Ramos (cell line): ENCODE measurements at regions not wholly inside any gene's neighbourhood (a gene's known extent, or its start where the extent isn't known, plus 50 kb on each side); places are given as distances from the start of the nearest gene placed in this dataset.

ENCODE experiments used
- in situ Hi-C: fragments of 300-500 bp; cut with MboI; formaldehyde crosslinking; loops from one replicate; pipeline ENCODE4 v1.14.3; 2022; ENCODE audit warnings: low sequenced_read_pairs; ENCODE audit not compliant: unreplicated experiment

- in situ Hi-C loops = no loop called here
Measured at GRCh38 chr14:51307551-51307950, 67.5 kb downstream of the TMX1 start.

GRCh38 chr14:51308866-51309265, 68.8 kb downstream of the TMX1 start:
- in situ Hi-C loops = no loop called here

GRCh38 chr14:51310505-51310944, 70.5 kb downstream of the TMX1 start:
- in situ Hi-C loops = no loop called here

- in situ Hi-C loops = no loop called here
Measured at GRCh38 chr14:51314321-51315015, 74.4 kb downstream of the TMX1 start.

- in situ Hi-C loops = no loop called here
Measured at GRCh38 chr14:51317373-51317772, 77.3 kb downstream of the TMX1 start.

GRCh38 chr14:51318813-51319597, 79.0 kb downstream of the TMX1 start:
- in situ Hi-C loops = no loop called here

GRCh38 chr14:51321036-51321435, 81.0 kb downstream of the TMX1 start:
- in situ Hi-C loops = no loop called here

- in situ Hi-C loops = no loop called here
Measured at GRCh38 chr14:51323492-51323891, 83.4 kb downstream of the TMX1 start.

- in situ Hi-C loops = no loop called here
Measured at GRCh38 chr14:51327376-51327775, 87.3 kb downstream of the TMX1 start.

GRCh38 chr14:51328064-51328771, 88.2 kb downstream of the TMX1 start:
- in situ Hi-C loops = no loop called here

GRCh38 chr14:51328772-51329353, 88.8 kb downstream of the TMX1 start:
- in situ Hi-C loops = no loop called here

GRCh38 chr14:51331486-51332367, 91.7 kb downstream of the TMX1 start:
- in situ Hi-C loops = no loop called here

GRCh38 chr14:51333299-51333698, 93.3 kb downstream of the TMX1 start:
- in situ Hi-C loops = no loop called here

- in situ Hi-C loops = no loop called here
Measured at GRCh38 chr14:51333901-51334521, 94.0 kb downstream of the TMX1 start.

GRCh38 chr14:51334566-51334965, 94.5 kb downstream of the TMX1 start:
- in situ Hi-C loops = no loop called here

GRCh38 chr14:51335531-51335930, 95.5 kb downstream of the TMX1 start:
- in situ Hi-C loops = no loop called here

- in situ Hi-C loops = no loop called here
Measured at GRCh38 chr14:51335961-51336723, 96.1 kb downstream of the TMX1 start.

GRCh38 chr14:51336734-51337133, 96.7 kb downstream of the TMX1 start:
- in situ Hi-C loops = no loop called here

GRCh38 chr14:51337520-51337919, 97.5 kb downstream of the TMX1 start:
- in situ Hi-C loops = no loop called here
